HEK293T (cell line): ENCODE measurements at regions not wholly inside any gene's neighbourhood (a gene's known extent, or its start where the extent isn't known, plus 50 kb on each side); places are given as distances from the start of the nearest gene placed in this dataset.

Experiments
- CTCF ChIA-PET: fragments of 350-600 bp; formaldehyde crosslinking; extraction: SDS; loops from one replicate; lab custom pipeline; 2021; ENCODE audit warnings: antibody characterized with exemption, inconsistent platforms; lab: Yijun Ruan, JAX
- POLR2A ChIA-PET: fragments of 350-600 bp; formaldehyde crosslinking; extraction: SDS; loops from one replicate; lab custom pipeline; 2020; ENCODE audit warnings: antibody characterized with exemption, inconsistent platforms; lab: Yijun Ruan, JAX
- DNase-seq: peaks from one replicate; pipeline ENCODE4 v3.0.0; 2012; ENCODE audit warnings: mixed read lengths; ENCODE audit errors: extremely low spot score
- ARNT ChIP-seq: fragments of 450-650 bp; IDR thresholded peaks from 2 replicates; pipeline ENCODE4 v1.6.1; 2017; ENCODE audit warnings: mild to moderate bottlenecking
- BHLHE40 ChIP-seq: fragments of 450-650 bp; IDR thresholded peaks from 2 replicates; pipeline ENCODE4 v1.6.1; 2016; ENCODE audit warnings: mild to moderate bottlenecking, moderate library complexity, borderline replicate concordance
- CTBP1 ChIP-seq: fragments of 450-650 bp; IDR thresholded peaks from 2 replicates; pipeline ENCODE4 v1.6.1; 2016; ENCODE audit warnings: borderline replicate concordance
- ELF4 ChIP-seq: fragments of 450-650 bp; IDR thresholded peaks from 2 replicates; pipeline ENCODE4 v1.6.1; 2017; ENCODE audit warnings: antibody characterized with exemption
- FOXA1 ChIP-seq: fragments of 450-650 bp; IDR thresholded peaks from 2 replicates; pipeline ENCODE4 v1.6.1; 2016; ENCODE audit warnings: mild to moderate bottlenecking
- FOXK2 ChIP-seq: fragments of 450-650 bp; IDR thresholded peaks from 2 replicates; pipeline ENCODE4 v1.6.1; 2016; ENCODE audit warnings: mild to moderate bottlenecking
- FOXM1 ChIP-seq: fragments of 450-650 bp; IDR thresholded peaks from 2 replicates; pipeline ENCODE4 v1.6.1; 2017; ENCODE audit warnings: mild to moderate bottlenecking, borderline replicate concordance
- HDGF ChIP-seq: fragments of 450-650 bp; IDR thresholded peaks from 2 replicates; pipeline ENCODE4 v1.6.1; 2017; ENCODE audit warnings: antibody characterized with exemption, borderline replicate concordance
- L3MBTL2 ChIP-seq: fragments of 450-650 bp; conservative IDR thresholded peaks from 2 replicates; pipeline ENCODE4 v1.6.1; 2016; ENCODE audit warnings: mild to moderate bottlenecking
- LEF1 ChIP-seq: fragments of 450-650 bp; IDR thresholded peaks from 2 replicates; pipeline ENCODE4 v1.6.1; 2017; ENCODE audit warnings: mild to moderate bottlenecking, borderline replicate concordance
- NFRKB ChIP-seq: fragments of 450-650 bp; IDR thresholded peaks from 2 replicates; pipeline ENCODE4 v1.6.1; 2016; ENCODE audit warnings: mild to moderate bottlenecking, moderate library complexity
- SP1 ChIP-seq: fragments of 450-650 bp; IDR thresholded peaks from 2 replicates; pipeline ENCODE4 v1.6.1; 2017
- SUZ12 ChIP-seq: fragments of 450-650 bp; IDR thresholded peaks from 2 replicates; pipeline ENCODE4 v1.6.1; 2016; ENCODE audit warnings: mild to moderate bottlenecking
- TARDBP ChIP-seq: fragments of 450-650 bp; IDR thresholded peaks from 2 replicates; pipeline ENCODE4 v1.6.1; 2016
- ZNF384 ChIP-seq: fragments of 450-650 bp; IDR thresholded peaks from 2 replicates; pipeline ENCODE4 v1.6.1; 2016
- TF ChIP-seq, protein P1 (sequence below): fragments of 450-650 bp; IDR thresholded peaks from 2 replicates; pipeline ENCODE4 v1.6.1; 2016

DNA sequence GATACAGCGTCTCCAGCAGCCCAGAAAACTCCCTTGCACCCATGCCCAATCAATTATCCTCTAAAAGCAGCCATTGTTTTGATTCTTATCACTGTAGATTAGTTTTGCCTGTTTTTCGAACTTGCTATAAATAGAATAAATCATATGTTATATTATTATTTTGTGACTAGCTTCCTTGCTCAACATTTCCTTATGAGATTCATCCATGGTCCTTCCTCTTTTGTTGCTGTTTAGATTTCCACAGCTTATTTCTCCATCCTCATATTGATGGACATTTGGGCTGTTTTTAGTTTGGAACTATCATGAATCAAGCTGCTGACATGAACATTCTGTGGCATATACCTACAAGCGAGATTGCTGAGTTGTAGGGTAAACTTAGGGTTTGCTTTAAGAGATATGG, 595.3 kb downstream of the BCOR start:
- ChIA-PET POLR2A (no interaction called here), CTCF (no interaction called here)
- no peak for DNase-seq
- no peak for TF ChIP-seq CTBP1
- no peak for TF ChIP-seq FOXK2
- TF ChIP-seq SP1: no peak
- TF ChIP-seq LEF1: no peak
- TF ChIP-seq NFRKB: no peak
- no peak for TF ChIP-seq BHLHE40
- TF ChIP-seq TARDBP: no peak
- no peak for TF ChIP-seq L3MBTL2
- TF ChIP-seq HDGF: no peak
- TF ChIP-seq ZNF384: no peak

DNA sequence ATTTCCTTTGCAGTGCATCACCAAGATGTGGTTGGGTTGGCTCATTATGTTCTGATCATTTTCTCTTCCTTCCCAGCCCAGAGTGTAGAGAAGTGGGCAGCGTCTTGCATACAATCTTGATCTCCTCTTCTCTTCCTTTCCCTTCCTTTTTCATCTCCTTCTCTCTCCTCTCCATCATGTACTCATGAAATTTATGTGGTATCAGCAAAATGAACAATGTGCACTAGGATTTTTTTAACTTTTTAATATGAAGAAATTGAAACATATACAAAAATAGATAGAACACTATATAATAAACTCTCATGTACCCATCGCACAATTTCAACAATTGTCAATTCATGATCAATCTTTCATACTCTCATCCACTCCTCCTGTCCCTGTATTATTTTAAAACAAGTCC, 593.5 kb downstream of the BCOR start:
- TF ChIP-seq SUZ12 (no peak), FOXA1 (no peak), ELF4 (no peak), ARNT (no peak), ZNF384 (no peak), SP1 (no peak), NFRKB (no peak), L3MBTL2 (no peak), FOXK2 (no peak), FOXM1 (no peak), HDGF (no peak), LEF1 (no peak), TARDBP (no peak), CTBP1 (no peak), BHLHE40 (no peak)
- TF ChIP-seq, protein P1, sequence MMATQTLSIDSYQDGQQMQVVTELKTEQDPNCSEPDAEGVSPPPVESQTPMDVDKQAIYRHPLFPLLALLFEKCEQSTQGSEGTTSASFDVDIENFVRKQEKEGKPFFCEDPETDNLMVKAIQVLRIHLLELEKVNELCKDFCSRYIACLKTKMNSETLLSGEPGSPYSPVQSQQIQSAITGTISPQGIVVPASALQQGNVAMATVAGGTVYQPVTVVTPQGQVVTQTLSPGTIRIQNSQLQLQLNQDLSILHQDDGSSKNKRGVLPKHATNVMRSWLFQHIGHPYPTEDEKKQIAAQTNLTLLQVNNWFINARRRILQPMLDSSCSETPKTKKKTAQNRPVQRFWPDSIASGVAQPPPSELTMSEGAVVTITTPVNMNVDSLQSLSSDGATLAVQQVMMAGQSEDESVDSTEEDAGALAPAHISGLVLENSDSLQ: no peak
- ChIA-PET CTCF (no interaction called here), POLR2A (no interaction called here)
- DNase-seq: no peak

DNA sequence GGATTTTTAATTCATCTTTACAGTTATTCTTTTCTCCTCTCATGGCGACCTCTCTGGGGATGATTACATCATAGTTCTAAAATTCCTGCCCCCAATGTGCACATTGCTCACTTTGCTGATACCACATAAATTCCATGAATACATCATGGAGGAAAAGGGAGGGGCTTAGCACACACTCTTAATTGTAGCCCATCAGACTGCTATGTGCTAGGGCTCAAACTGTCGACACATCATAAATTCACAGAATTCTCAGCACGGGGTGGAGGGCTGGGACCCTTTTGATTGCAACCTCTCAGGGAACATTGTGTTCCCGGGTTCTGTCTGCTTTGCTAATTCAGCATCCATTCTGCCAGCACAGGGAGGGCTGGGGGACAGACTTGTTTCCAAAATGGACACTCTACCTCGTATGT, 592.9 kb downstream of the BCOR start:
- POLR2A ChIA-PET: no interaction called here
- DNase-seq: no peak
- CTCF ChIA-PET: no interaction called here
- TF ChIP-seq ARNT: no peak
- no peak for TF ChIP-seq SP1
- no peak for TF ChIP-seq CTBP1
- TF ChIP-seq SUZ12: no peak
- no peak for TF ChIP-seq LEF1
- TF ChIP-seq ZNF384: no peak
- TF ChIP-seq FOXA1: no peak
- no peak for TF ChIP-seq NFRKB
- TF ChIP-seq FOXM1: no peak
- no peak for TF ChIP-seq BHLHE40
- TF ChIP-seq FOXK2: no peak
- TF ChIP-seq, protein P1: no peak
- TF ChIP-seq TARDBP: no peak
- TF ChIP-seq HDGF: no peak
- no peak for TF ChIP-seq ELF4
- TF ChIP-seq L3MBTL2: no peak

DNA sequence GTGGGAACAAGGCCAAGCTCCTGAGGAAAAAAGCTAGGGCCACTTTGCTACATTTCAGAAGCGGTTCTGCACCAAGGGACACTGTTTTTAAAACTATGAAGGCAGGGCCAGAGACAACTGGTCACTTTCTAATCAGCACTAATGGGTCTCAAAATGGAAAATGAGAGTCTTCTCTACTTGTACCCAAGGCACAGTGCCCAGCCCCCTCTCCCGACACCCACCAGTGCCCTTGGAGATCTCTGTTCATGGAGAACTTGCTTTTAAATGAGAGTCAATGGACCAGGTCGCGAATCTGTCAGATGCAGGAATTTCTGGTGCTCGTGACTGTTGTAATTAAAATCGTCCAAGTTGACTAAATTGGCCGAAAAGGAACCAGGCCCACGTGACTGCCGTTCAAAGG, 591.6 kb downstream of the BCOR start:
- no peak for DNase-seq
- ChIA-PET CTCF (no interaction called here), POLR2A (no interaction called here)
- no peak for TF ChIP-seq CTBP1
- TF ChIP-seq SP1: no peak
- no peak for TF ChIP-seq FOXA1

DNA sequence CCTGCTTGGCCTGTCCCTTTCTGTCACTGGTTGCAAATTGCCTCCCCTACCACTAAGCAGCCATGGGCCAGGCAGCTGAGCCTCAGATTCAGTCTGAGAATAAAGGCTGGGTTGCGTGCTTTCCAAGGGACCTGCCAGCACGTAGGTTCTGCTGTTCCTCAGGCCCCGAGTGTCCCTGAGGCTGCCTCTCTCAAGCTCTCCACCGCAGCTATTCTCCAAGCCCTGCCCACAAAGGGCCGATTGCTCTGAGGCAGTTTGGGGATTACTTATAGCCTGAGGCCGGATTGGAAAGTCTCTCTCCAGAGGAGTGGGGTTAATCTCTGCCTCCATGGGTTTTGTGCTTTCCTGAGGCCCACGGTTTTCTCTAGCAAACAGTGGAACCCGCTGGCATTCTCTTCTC, 590.7 kb downstream of the BCOR start:
- TF ChIP-seq SP1: no peak
- no peak for TF ChIP-seq L3MBTL2
- ChIA-PET POLR2A (no interaction called here), CTCF (no interaction called here)
- no peak for DNase-seq

DNA sequence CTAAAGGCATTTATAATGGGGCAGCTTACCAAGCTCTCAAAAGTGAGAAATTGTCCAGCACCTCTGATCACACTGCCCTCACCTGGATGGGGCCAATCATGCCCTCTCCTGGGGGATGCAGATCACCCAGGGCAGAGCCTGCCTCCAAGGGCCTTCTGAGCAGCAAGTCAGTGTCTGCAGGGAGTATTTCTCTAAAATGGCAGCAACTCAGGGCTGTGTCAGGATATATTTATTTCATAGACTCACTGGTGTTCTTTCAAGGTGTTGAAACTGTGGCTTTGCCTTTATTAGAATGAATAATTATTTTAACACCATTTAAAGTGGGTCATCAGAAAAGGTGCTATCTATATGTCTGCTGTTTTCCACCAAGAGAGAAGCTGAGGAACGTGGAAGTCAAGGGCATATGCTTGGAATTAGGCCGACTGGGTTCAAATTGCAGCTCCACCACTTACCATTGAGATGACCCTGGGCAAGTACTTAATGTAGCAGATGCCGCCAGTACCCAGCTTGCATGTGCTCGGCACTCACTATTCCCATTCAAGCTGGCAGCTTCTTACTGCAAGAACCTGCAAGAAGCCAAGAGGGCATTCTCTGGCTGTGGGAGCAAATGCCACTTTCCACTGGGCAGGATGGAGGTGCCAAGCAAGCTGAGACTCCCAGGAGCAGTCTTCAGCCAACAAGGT, 590.0 kb downstream of the BCOR start:
- ChIA-PET CTCF (no interaction called here), POLR2A (no interaction called here)
- no peak for DNase-seq
- TF ChIP-seq LEF1 (no peak), CTBP1 (no peak), L3MBTL2 (no peak), HDGF (no peak), BHLHE40 (no peak), ARNT (no peak), ZNF384 (no peak), FOXM1 (no peak), SP1 (no peak), FOXK2 (no peak), ELF4 (no peak), SUZ12 (no peak), TARDBP (no peak), FOXA1 (no peak)
- TF ChIP-seq, protein P1: no peak

DNA sequence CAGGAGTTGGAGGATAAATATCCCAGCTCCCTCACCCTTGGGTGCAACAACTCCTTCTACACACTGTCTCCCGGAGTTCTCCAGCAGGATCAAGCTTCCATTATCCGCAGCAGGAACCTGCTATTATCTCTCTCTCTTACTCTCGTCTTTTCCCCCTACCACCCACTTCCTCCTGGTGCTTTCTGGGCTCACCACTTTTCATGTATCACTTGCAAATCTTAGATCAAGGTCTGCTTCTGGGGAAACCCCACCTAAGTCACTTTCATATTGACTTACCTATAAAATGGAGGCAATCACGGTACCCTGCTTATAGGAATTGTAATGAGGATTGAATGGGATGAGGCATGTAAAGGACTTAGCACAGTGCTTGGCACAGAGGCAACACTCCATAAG, 589.5 kb downstream of the BCOR start:
- CTCF ChIA-PET: no interaction called here
- TF ChIP-seq L3MBTL2: no peak
- TF ChIP-seq, protein P1: no peak
- no peak for TF ChIP-seq FOXA1
- no peak for TF ChIP-seq ARNT
- no peak for TF ChIP-seq FOXK2
- TF ChIP-seq ELF4: no peak
- TF ChIP-seq CTBP1: no peak
- TF ChIP-seq LEF1: no peak
- TF ChIP-seq SUZ12: no peak
- POLR2A ChIA-PET: no interaction called here
- DNase-seq: no peak
